ENCODE measurements at regions not wholly inside any gene's neighbourhood (a gene's known extent, or its start where the extent isn't known, plus 50 kb on each side); places are given as distances from the start of the nearest gene placed in this dataset.

GRCh38 chr2:191748059-191748461 is 70.1 kb downstream of the NABP1 start (continued):
- TF ChIP-seq INSM2 (tag by site-specific recombination; IDR thresholded peaks at IDR 0.05) (no peak), SP3 (tag by site-specific recombination; IDR thresholded peaks at IDR 0.05) (no peak), ZNF704 (tag by site-specific recombination; IDR thresholded peaks at IDR 0.05) (no peak), ZNF335 (tag by site-specific recombination; conservative IDR thresholded peaks at IDR 0.05) (no peak), ZNF354C (tag by site-specific recombination; IDR thresholded peaks at IDR 0.05; ENCODE audit: borderline replicate concordance, low read depth) (no peak)

DNA sequence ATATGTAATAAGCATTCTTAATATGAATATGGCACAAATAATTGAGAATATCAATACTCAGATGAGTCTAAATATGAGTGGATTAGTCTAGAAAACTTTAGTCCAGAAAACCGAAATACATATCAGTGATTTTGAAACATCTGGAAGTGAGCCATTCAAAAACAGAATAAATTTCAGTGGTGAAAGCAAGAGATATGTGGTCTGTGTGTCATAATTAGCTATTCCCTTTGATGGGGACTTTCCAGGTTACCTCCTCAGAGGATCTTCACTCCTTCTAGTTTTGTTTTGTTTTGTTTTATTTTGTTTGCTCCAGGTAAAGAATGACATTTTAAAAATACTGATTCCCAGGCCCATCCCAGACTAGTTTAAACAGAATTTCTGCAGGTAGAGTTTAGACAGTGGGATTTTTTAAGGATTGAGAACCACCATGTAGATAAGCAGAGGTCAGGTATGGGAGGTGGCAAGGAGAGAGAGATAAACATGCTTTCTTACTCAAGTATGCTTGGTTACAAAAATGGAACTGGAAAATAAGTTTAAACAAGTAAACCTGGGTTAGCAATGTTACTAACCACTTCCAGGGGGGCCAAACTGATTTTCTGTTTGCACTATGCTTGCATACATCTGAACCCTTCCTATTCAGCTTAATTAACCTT is 70.7 kb downstream of the NABP1 start:
- H3K4me1 ChIP-seq (ENCODE audit: control insufficient read depth, insufficient read depth, low read length): no peaks in the 10 kb centered on the region
- no peaks in the 10 kb centered on the region for H3K36me3 ChIP-seq (ENCODE audit: control insufficient read depth in 2 of 2, insufficient read depth in 1 of 2, low read length in 2 of 2)
- H3K9me3 ChIP-seq (ENCODE audit: control insufficient read depth, insufficient read depth, low read depth, low read length): no peaks in the 10 kb centered on the region
- ChIA-PET CTCF (interaction anchor here (3.9 kb wide), 1 partner anchor 10 kb away, joined by 24 read pairs; no protein-coding TSS in a partner anchor), POLR2A (no interaction called here)
- TF ChIP-seq AEBP2 (tag by site-specific recombination; IDR thresholded peaks at IDR 0.05; ENCODE audit: borderline replicate concordance) (no peak), ZNF132 (tag by site-specific recombination; IDR thresholded peaks at IDR 0.05; ENCODE audit: borderline replicate concordance) (no peak), ZNF24 (tag by site-specific recombination; IDR thresholded peaks at IDR 0.05) (no peak), ZNF571 (tag by site-specific recombination; IDR thresholded peaks at IDR 0.05) (no peak), ZFP37 (tag by site-specific recombination; IDR thresholded peaks at IDR 0.05) (no peak), ZNF221 (tag by site-specific recombination; IDR thresholded peaks at IDR 0.05; ENCODE audit: borderline replicate concordance) (no peak), ZNF558 (tag by site-specific recombination; IDR thresholded peaks at IDR 0.05) (no peak), ZIC2 (tag by site-specific recombination; IDR thresholded peaks at IDR 0.05) (no peak), INSM2 (tag by site-specific recombination; IDR thresholded peaks at IDR 0.05) (no peak), ZBTB7A (tag by site-specific recombination; IDR thresholded peaks at IDR 0.05; ENCODE audit: low read depth) (no peak), ZNF639 (tag by site-specific recombination; IDR thresholded peaks at IDR 0.05) (no peak), ZNF157 (tag by site-specific recombination; IDR thresholded peaks at IDR 0.05) (no peak), ZSCAN4 (tag by site-specific recombination; IDR thresholded peaks at IDR 0.05) (no peak), GLI2 (tag by site-specific recombination; IDR thresholded peaks at IDR 0.05; ENCODE audit: borderline replicate concordance, low read depth) (no peak), KLF7 (tag by site-specific recombination; IDR thresholded peaks at IDR 0.05; ENCODE audit: borderline replicate concordance) (no peak), ZBTB21 (tag by site-specific recombination; IDR thresholded peaks at IDR 0.05) (no peak), ZNF140 (tag by site-specific recombination; IDR thresholded peaks at IDR 0.05) (no peak)
- TF ChIP-seq, protein P1, sequence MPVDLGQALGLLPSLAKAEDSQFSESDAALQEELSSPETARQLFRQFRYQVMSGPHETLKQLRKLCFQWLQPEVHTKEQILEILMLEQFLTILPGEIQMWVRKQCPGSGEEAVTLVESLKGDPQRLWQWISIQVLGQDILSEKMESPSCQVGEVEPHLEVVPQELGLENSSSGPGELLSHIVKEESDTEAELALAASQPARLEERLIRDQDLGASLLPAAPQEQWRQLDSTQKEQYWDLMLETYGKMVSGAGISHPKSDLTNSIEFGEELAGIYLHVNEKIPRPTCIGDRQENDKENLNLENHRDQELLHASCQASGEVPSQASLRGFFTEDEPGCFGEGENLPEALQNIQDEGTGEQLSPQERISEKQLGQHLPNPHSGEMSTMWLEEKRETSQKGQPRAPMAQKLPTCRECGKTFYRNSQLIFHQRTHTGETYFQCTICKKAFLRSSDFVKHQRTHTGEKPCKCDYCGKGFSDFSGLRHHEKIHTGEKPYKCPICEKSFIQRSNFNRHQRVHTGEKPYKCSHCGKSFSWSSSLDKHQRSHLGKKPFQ (tag by site-specific recombination; IDR thresholded peaks at IDR 0.05): no peak
- TF ChIP-seq, protein P2, sequence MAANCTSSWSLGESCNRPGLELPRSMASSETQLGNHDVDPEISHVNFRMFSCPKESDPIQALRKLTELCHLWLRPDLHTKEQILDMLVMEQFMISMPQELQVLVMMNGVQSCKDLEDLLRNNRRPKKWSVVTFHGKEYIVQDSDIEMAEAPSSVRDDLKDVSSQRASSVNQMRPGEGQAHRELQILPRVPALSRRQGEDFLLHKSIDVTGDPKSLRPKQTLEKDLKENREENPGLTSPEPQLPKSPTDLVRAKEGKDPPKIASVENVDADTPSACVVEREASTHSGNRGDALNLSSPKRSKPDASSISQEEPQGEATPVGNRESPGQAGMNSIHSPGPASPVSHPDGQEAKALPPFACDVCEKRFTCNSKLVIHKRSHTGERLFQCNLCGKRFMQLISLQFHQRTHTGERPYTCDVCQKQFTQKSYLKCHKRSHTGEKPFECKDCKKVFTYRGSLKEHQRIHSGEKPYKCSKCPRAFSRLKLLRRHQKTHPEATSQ (tag by site-specific recombination; IDR thresholded peaks at IDR 0.05): no peak
- no peak overlapping the region for H3K4me3 ChIP-seq (ENCODE audit: low read depth, low read length)
- no peak overlapping the region for H3K27ac ChIP-seq (ENCODE audit: extremely low read depth, low read depth, low read length)

All from HEK293 (cell line).